ENCODE measurements at regions not wholly inside any gene's neighbourhood (a gene's known extent, or its start where the extent isn't known, plus 50 kb on each side); places are given as distances from the start of the nearest gene placed in this dataset.

- CTCF ChIA-PET: no interaction called here
- TF ChIP-seq BHLHE40 (IDR thresholded peaks at IDR 0.05; ENCODE audit: borderline replicate concordance) (no peak), FOXM1 (IDR thresholded peaks at IDR 0.05; ENCODE audit: borderline replicate concordance) (no peak), PKNOX1 (IDR thresholded peaks at IDR 0.05) (no peak), HDGF (IDR thresholded peaks at IDR 0.05; ENCODE audit: borderline replicate concordance) (no peak), FOXA1 (IDR thresholded peaks at IDR 0.05) (no peak)
- POLR2A ChIA-PET: no interaction called here
- DNase-seq (ENCODE audit: extremely low spot score): no peak
Measured at GRCh38 chr10:78310481-78311080, 276.9 kb downstream of the RPS24 start.

- CTCF ChIA-PET: no interaction called here
- no peak for TF ChIP-seq FOXA1 (IDR thresholded peaks at IDR 0.05)
- no peak for TF ChIP-seq ARNT (IDR thresholded peaks at IDR 0.05)
- no peak for TF ChIP-seq TARDBP (IDR thresholded peaks at IDR 0.05)
- no peak for TF ChIP-seq FOXK2 (IDR thresholded peaks at IDR 0.05)
- TF ChIP-seq FOXM1 (IDR thresholded peaks at IDR 0.05; ENCODE audit: borderline replicate concordance): no peak
- TF ChIP-seq CTBP1 (IDR thresholded peaks at IDR 0.05; ENCODE audit: borderline replicate concordance): no peak
- no peak for TF ChIP-seq SP1 (IDR thresholded peaks at IDR 0.05)
- TF ChIP-seq NFRKB (IDR thresholded peaks at IDR 0.05): no peak
- TF ChIP-seq BHLHE40 (IDR thresholded peaks at IDR 0.05; ENCODE audit: borderline replicate concordance): no peak
- POLR2A ChIA-PET: no interaction called here
- no peak for DNase-seq (ENCODE audit: extremely low spot score)
Measured at GRCh38 chr10:78312197-78313047, 278.8 kb downstream of the RPS24 start.

GRCh38 chr10:78313048-78313381 lies 279.4 kb downstream of the RPS24 start:
- ChIA-PET CTCF (no interaction called here), POLR2A (no interaction called here)
- TF ChIP-seq NFRKB (IDR thresholded peaks at IDR 0.05) (no peak), SP1 (IDR thresholded peaks at IDR 0.05) (no peak), TARDBP (IDR thresholded peaks at IDR 0.05) (no peak), PKNOX1 (IDR thresholded peaks at IDR 0.05) (no peak), ZNF384 (IDR thresholded peaks at IDR 0.05) (no peak), FOXA1 (IDR thresholded peaks at IDR 0.05) (no peak), LEF1 (IDR thresholded peaks at IDR 0.05; ENCODE audit: borderline replicate concordance) (no peak), FOXK2 (IDR thresholded peaks at IDR 0.05) (no peak), FOXM1 (IDR thresholded peaks at IDR 0.05; ENCODE audit: borderline replicate concordance) (no peak), BHLHE40 (IDR thresholded peaks at IDR 0.05; ENCODE audit: borderline replicate concordance) (no peak), L3MBTL2 (conservative IDR thresholded peaks at IDR 0.05) (no peak), CTBP1 (IDR thresholded peaks at IDR 0.05; ENCODE audit: borderline replicate concordance) (no peak), ARNT (IDR thresholded peaks at IDR 0.05) (no peak), HDGF (IDR thresholded peaks at IDR 0.05; ENCODE audit: borderline replicate concordance) (no peak)
- DNase-seq (ENCODE audit: extremely low spot score): no peak

DNA sequence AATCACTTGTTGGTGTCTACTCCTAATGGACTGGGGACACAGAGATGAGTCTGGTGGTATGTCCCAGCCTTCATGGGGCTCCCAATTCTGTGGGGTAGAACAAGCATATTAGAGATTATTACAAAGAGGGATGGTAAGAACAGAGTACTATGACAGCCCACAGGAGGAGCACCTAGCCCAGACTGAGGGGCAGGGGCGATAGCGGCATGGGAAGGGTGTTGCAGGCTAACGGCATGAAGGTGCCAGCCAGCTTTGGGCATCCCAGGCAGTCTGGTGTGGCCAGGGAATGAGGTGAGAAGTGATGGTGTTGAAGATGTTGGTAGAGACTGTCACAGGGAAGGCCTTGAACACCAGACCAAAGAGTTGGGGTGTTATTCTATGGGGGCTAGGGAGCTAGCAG lies 280.0 kb downstream of the RPS24 start:
- DNase-seq (ENCODE audit: extremely low spot score): no peak
- CTCF ChIA-PET: no interaction called here
- TF ChIP-seq NFRKB (IDR thresholded peaks at IDR 0.05) (no peak), ELF4 (IDR thresholded peaks at IDR 0.05) (no peak), TARDBP (IDR thresholded peaks at IDR 0.05) (no peak), FOXK2 (IDR thresholded peaks at IDR 0.05) (no peak), SUZ12 (IDR thresholded peaks at IDR 0.05) (no peak)
- POLR2A ChIA-PET: no interaction called here

DNA sequence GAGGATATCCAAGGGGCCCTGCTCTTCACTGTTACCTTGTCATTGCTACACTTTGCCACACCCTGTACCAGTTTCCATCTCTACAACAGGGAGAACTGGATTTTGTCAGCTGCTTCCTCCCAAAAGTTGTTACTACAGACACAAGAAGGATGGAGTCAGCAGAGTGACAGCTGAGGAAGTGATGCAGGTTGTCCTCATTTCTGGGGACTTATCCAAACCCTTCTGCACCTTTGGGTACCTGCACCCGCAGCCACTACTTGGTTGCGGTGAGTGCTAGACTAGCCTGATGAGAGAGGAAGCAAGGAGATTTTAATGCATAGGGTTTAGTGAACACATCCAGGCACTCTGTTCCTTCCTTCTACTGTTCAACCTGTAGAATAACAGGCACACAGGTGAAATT lies 281.0 kb downstream of the RPS24 start:
- no peak for DNase-seq (ENCODE audit: extremely low spot score)
- TF ChIP-seq FOXK2 (IDR thresholded peaks at IDR 0.05): no peak
- no peak for TF ChIP-seq L3MBTL2 (conservative IDR thresholded peaks at IDR 0.05)
- TF ChIP-seq ARNT (IDR thresholded peaks at IDR 0.05): no peak
- no peak for TF ChIP-seq ZNF384 (IDR thresholded peaks at IDR 0.05)
- TF ChIP-seq BHLHE40 (IDR thresholded peaks at IDR 0.05; ENCODE audit: borderline replicate concordance): no peak
- no peak for TF ChIP-seq SP1 (IDR thresholded peaks at IDR 0.05)
- no peak for TF ChIP-seq ELF4 (IDR thresholded peaks at IDR 0.05)
- no peak for TF ChIP-seq FOXA1 (IDR thresholded peaks at IDR 0.05)
- no peak for TF ChIP-seq SUZ12 (IDR thresholded peaks at IDR 0.05)
- no peak for TF ChIP-seq LEF1 (IDR thresholded peaks at IDR 0.05; ENCODE audit: borderline replicate concordance)
- no peak for TF ChIP-seq HDGF (IDR thresholded peaks at IDR 0.05; ENCODE audit: borderline replicate concordance)
- ChIA-PET POLR2A (no interaction called here), CTCF (no interaction called here)

GRCh38 chr10:78316451-78316931 lies 282.8 kb downstream of the RPS24 start:
- POLR2A ChIA-PET: no interaction called here

More at GRCh38 chr10:78316451-78316931, 282.8 kb downstream of the RPS24 start:
- DNase-seq (ENCODE audit: extremely low spot score): no peak
- CTCF ChIA-PET: no interaction called here
- TF ChIP-seq PKNOX1 (IDR thresholded peaks at IDR 0.05) (no peak), CTBP1 (IDR thresholded peaks at IDR 0.05; ENCODE audit: borderline replicate concordance) (no peak), SUZ12 (IDR thresholded peaks at IDR 0.05) (no peak), L3MBTL2 (conservative IDR thresholded peaks at IDR 0.05) (no peak), LEF1 (IDR thresholded peaks at IDR 0.05; ENCODE audit: borderline replicate concordance) (no peak), FOXM1 (IDR thresholded peaks at IDR 0.05; ENCODE audit: borderline replicate concordance) (no peak), BHLHE40 (IDR thresholded peaks at IDR 0.05; ENCODE audit: borderline replicate concordance) (no peak), NFRKB (IDR thresholded peaks at IDR 0.05) (no peak), SP1 (IDR thresholded peaks at IDR 0.05) (no peak), ARNT (IDR thresholded peaks at IDR 0.05) (no peak)

Measured in HEK293T (cell line).